Caco-2 (cell line): ENCODE measurements at regions not wholly inside any gene's neighbourhood (a gene's known extent, or its start where the extent isn't known, plus 50 kb on each side); places are given as distances from the start of the nearest gene placed in this dataset.

Experiments
- BruUV-seq: library from RNA; stranded (reverse); fragments of 400-500 nt; replicated peaks from 2 replicates; lab custom pipeline; 2021; lab: Mats Ljungman, UMichigan
- CTCF ChIA-PET: fragments of 300-600 bp; sonication (Branson Sonifier 250); formaldehyde crosslinking; loops from one replicate; lab custom pipeline; 2022; ENCODE audit warnings: antibody characterized with exemption; lab: Charles Lee
- POLR2A ChIA-PET: fragments of 300-600 bp; sonication (Branson Sonifier 250); formaldehyde crosslinking; loops from one replicate; lab custom pipeline; 2022; ENCODE audit warnings: antibody characterized with exemption; lab: Charles Lee
- DNase-seq, 2 experiments: peaks; one replicate each; pipeline versions ENCODE4 v3.0.0 to v3.0.0-alpha.2; 2020 to 2022
- H3K27me3 ChIP-seq: replicated peaks from 2 replicates; pipeline ENCODE4 v1.6.0; 2011; ENCODE audit warnings: low read length; ENCODE audit not compliant: control insufficient read depth, insufficient read depth
- H3K36me3 ChIP-seq: 2 replicates; pipeline ENCODE4 v1.5.1; 2011; ENCODE audit warnings: low read length; ENCODE audit not compliant: control insufficient read depth, insufficient read depth
- H3K4me1 ChIP-seq: fragments of 250-450 bp; sonication (Bioruptor Pico); 2 replicates; pipeline ENCODE4 v1.5.1; 2020; ENCODE audit warnings: mild to moderate bottlenecking
- H3K4me3 ChIP-seq: 2 replicates; pipeline ENCODE4 v1.5.1; 2011; ENCODE audit warnings: low read depth, mild to moderate bottlenecking, control low read depth, low read length
- H3K9me3 ChIP-seq: fragments of 250-450 bp; sonication (Bioruptor Pico); 2 replicates; pipeline ENCODE4 v1.5.1; 2020; ENCODE audit warnings: mild to moderate bottlenecking, moderate library complexity
- H3K27ac Mint-ChIP-seq: one replicate; pipeline ENCODE4 v1.8.0; 2022; ENCODE audit warnings: mixed read lengths; ENCODE audit not compliant: unreplicated experiment
- H3K27me3 Mint-ChIP-seq: one replicate; pipeline ENCODE4 v1.8.0; 2022; ENCODE audit warnings: mixed read lengths; ENCODE audit not compliant: insufficient read depth, unreplicated experiment
- H3K36me3 Mint-ChIP-seq: one replicate; pipeline ENCODE4 v1.8.0; 2022; ENCODE audit warnings: mild to moderate bottlenecking, mixed read lengths; ENCODE audit not compliant: insufficient read depth, unreplicated experiment
- H3K4me1 Mint-ChIP-seq: one replicate; pipeline ENCODE4 v1.8.0; 2022; ENCODE audit warnings: low read depth, mixed read lengths; ENCODE audit not compliant: unreplicated experiment
- H3K4me3 Mint-ChIP-seq: one replicate; pipeline ENCODE4 v1.8.0; 2022; ENCODE audit warnings: mild to moderate bottlenecking, moderate library complexity, mixed read lengths; ENCODE audit not compliant: unreplicated experiment
- H3K9me3 Mint-ChIP-seq: one replicate; pipeline ENCODE4 v1.8.0; 2022; ENCODE audit warnings: mixed read lengths; ENCODE audit not compliant: unreplicated experiment
- intact Hi-C: fragments of 100-400 bp; cut with micrococcal nuclease; formaldehyde crosslinking; loops from one replicate; pipeline ENCODE4 v1.10.0; 2022; ENCODE audit not compliant: unreplicated experiment
- TF ChIP-seq, protein P1 (sequence below), 2 experiments: fragments of 200-600 bp in 1 of 2; IDR thresholded peaks; 1 replicate in 1 of 2; 2 replicates in 1 of 2; pipeline versions ENCODE4 v1.5.1 to v1.8.0; 2011 to 2022; ENCODE audit warnings: antibody characterized with exemption in 1 of 2, control low read depth in 1 of 2, inconsistent platforms in 1 of 2, low read depth in 1 of 2, low read length in 1 of 2, mild to moderate bottlenecking in 1 of 2, moderate library complexity in 1 of 2; ENCODE audit not compliant: insufficient read depth in 1 of 2, severe bottlenecking in 1 of 2, unreplicated experiment in 1 of 2

GRCh38 chr12:97763113-97763512 lies 300.5 kb downstream of the RMST start:
- ChIA-PET POLR2A (no interaction called here), CTCF (no interaction called here)
- Histone ChIP-seq H3K4me3 (no peak overlapping the region), H3K36me3 (no peaks in the 10 kb centered on the region), H3K4me1 (peaks cover 12% of the 10 kb centered on the region), H3K9me3 (peaks cover 4% of the 10 kb centered on the region; the same call in 1 of the 2 replicates), H3K27me3 (no peaks in the 10 kb centered on the region)
- Mint-ChIP-seq H3K36me3 (no peaks in the 10 kb centered on the region), H3K4me3 (no peak overlapping the region), H3K27me3 (no peaks in the 10 kb centered on the region), H3K9me3 (peaks cover 13% of the 10 kb centered on the region), H3K4me1 (peaks cover 12% of the 10 kb centered on the region), H3K27ac (no peak overlapping the region)
- no TSS peak for BruUV-seq
- DNase-seq = no peak
- TF ChIP-seq, protein P1, sequence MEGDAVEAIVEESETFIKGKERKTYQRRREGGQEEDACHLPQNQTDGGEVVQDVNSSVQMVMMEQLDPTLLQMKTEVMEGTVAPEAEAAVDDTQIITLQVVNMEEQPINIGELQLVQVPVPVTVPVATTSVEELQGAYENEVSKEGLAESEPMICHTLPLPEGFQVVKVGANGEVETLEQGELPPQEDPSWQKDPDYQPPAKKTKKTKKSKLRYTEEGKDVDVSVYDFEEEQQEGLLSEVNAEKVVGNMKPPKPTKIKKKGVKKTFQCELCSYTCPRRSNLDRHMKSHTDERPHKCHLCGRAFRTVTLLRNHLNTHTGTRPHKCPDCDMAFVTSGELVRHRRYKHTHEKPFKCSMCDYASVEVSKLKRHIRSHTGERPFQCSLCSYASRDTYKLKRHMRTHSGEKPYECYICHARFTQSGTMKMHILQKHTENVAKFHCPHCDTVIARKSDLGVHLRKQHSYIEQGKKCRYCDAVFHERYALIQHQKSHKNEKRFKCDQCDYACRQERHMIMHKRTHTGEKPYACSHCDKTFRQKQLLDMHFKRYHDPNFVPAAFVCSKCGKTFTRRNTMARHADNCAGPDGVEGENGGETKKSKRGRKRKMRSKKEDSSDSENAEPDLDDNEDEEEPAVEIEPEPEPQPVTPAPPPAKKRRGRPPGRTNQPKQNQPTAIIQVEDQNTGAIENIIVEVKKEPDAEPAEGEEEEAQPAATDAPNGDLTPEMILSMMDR (IDR thresholded peaks at IDR 0.05; ENCODE audit: insufficient read depth in 1 of 2, low read depth in 1 of 2, low read length in 1 of 2, severe bottlenecking in 1 of 2, unreplicated experiment in 1 of 2) = no peak
- intact Hi-C loops = no loop called here

DNA sequence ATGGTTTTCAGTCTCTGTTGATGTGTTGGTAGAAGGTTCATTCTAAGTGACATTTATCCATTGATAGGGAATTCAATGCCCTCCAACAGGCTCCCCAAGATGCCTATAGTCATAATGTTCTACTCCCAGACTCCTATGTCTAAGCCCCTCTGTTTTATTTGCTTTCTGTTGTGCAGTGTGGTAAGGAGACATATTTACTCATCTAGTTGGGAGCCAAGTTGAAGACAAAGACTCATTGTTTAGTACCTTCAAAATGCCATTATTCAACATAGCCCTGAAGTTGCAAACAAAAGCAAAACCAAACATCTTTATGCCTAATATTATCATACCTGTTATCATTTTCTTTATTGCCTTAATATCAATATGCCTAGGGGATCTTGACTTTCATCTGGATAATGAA lies 302.1 kb downstream of the RMST start:
- no peaks in the 10 kb centered on the region for H3K36me3 Mint-ChIP-seq
- H3K27me3 Mint-ChIP-seq = no peaks in the 10 kb centered on the region
- no TSS peak for BruUV-seq
- ChIA-PET POLR2A (no interaction called here), CTCF (no interaction called here)
- intact Hi-C loops = no loop called here
- H3K36me3 ChIP-seq = no peaks in the 10 kb centered on the region
- no peak overlapping the region for H3K4me3 ChIP-seq
- TF ChIP-seq, protein P1 (IDR thresholded peaks at IDR 0.05; ENCODE audit: insufficient read depth in 1 of 2, low read depth in 1 of 2, low read length in 1 of 2, severe bottlenecking in 1 of 2, unreplicated experiment in 1 of 2) = no peak
- no peak for DNase-seq
- peaks cover 12% of the 10 kb centered on the region for H3K4me1 Mint-ChIP-seq
- H3K4me3 Mint-ChIP-seq = no peak overlapping the region
- no peaks in the 10 kb centered on the region for H3K27me3 ChIP-seq
- H3K4me1 ChIP-seq = peaks cover 12% of the 10 kb centered on the region
- peaks cover 13% of the 10 kb centered on the region for H3K9me3 Mint-ChIP-seq
- H3K9me3 ChIP-seq = peaks cover 4% of the 10 kb centered on the region; the same call in 1 of the 2 replicates
- no peak overlapping the region for H3K27ac Mint-ChIP-seq

- intact Hi-C loops = no loop called here
- Mint-ChIP-seq H3K9me3 (peaks cover 4% of the 10 kb centered on the region), H3K4me1 (no peaks in the 10 kb centered on the region), H3K27me3 (no peaks in the 10 kb centered on the region), H3K36me3 (no peaks in the 10 kb centered on the region), H3K4me3 (no peak overlapping the region), H3K27ac (no peak overlapping the region)
- TF ChIP-seq, protein P1 (IDR thresholded peaks at IDR 0.05; ENCODE audit: insufficient read depth in 1 of 2, low read depth in 1 of 2, low read length in 1 of 2, severe bottlenecking in 1 of 2, unreplicated experiment in 1 of 2) = no peak
- ChIA-PET CTCF (no interaction called here), POLR2A (no interaction called here)
- Histone ChIP-seq H3K36me3 (no peaks in the 10 kb centered on the region), H3K4me1 (peaks cover 4% of the 10 kb centered on the region; the same call in 1 of the 2 replicates), H3K4me3 (no peak overlapping the region), H3K9me3 (peaks cover 3% of the 10 kb centered on the region; the same call in 1 of the 2 replicates), H3K27me3 (no peaks in the 10 kb centered on the region)
- no TSS peak for BruUV-seq
- no peak for DNase-seq
Measured at GRCh38 chr12:97767347-97767746, 304.7 kb downstream of the RMST start.
